ENCODE measurements at regions not wholly inside any gene's neighbourhood (a gene's known extent, or its start where the extent isn't known, plus 50 kb on each side); places are given as distances from the start of the nearest gene placed in this dataset.

DNA sequence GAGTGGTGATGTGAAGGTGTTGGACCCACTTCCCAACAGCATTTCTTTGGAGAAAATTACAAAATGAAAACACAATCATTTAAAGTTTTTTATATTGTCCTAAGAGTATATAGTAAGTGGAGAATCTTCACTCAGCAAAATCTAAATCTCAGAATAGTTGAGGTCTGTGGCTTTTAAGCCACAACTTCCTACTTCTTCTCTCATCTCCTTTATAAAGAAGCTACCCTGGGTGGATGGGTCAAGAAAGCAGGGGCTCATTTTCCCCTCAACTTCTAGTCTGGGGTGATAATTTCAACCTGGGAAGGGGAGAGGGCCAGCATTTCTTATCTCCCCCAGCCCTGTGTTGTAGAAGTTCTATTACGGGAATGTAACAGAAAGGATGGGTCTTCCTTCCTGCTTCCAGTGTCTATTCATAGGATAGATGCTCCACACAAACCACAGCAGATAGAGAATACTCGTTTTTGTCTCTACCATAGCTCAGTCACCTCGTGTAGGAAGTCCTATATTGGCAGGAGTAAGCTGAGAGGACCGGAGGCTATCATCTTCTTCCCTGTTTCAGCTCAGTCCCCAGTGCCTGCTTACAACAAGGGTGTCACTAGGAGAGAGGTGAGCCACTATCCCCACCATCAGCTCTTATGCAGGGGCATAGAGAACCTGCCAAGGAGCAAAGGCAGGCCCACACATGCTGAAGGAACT lies 341.5 kb downstream of the CASP12 start:
- Histone ChIP-seq H3K36me3 (no peaks in the 10 kb centered on the region), H3K9me3 (no peaks in the 10 kb centered on the region), H3K27ac (no peak overlapping the region), H3K4me3 (no peak overlapping the region), H3K4me1 (no peaks in the 10 kb centered on the region), H3K27me3 (no peaks in the 10 kb centered on the region)
- DNase-seq, result no peak
- 57 to 69% methylated on average over 3 of the region's 4 CpGs for WGBS, 2 donors
- TF ChIP-seq CTCF (IDR thresholded peaks at IDR 0.05) (no peak), POLR2A (IDR thresholded peaks at IDR 0.05) (no peak)
- intact Hi-C loops (cut with DNase I), result no loop called here

DNA sequence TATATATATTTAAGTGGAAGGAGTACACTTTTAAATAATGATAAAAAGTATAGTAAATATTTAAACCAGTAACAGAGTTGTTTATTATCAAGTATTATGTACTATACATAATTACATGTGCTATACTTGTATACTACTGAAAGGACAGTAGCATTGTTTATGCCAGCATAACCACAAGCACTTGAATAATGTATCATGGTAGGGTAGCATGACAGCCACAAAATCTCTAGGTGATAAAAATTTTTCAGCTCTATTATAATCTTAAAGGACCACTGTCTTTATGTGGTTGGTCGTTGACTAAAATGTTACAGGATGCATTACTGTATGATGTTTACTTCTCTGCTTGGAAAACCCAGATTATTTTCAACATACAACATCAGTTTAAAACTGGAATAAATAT lies 349.2 kb downstream of the CASP12 start:
- no peak for TF ChIP-seq CTCF (IDR thresholded peaks at IDR 0.05)
- no peak for TF ChIP-seq POLR2A (IDR thresholded peaks at IDR 0.05)
- Histone ChIP-seq H3K9me3 (no peaks in the 10 kb centered on the region), H3K27me3 (no peaks in the 10 kb centered on the region), H3K4me3 (no peak overlapping the region), H3K36me3 (no peaks in the 10 kb centered on the region), H3K4me1 (no peaks in the 10 kb centered on the region), H3K27ac (no peak overlapping the region)
- intact Hi-C loops (cut with DNase I), result no loop called here
- no peak for DNase-seq
- 63 to 67% methylated on average over 1 of the region's 1 CpG for WGBS, 2 donors

DNA sequence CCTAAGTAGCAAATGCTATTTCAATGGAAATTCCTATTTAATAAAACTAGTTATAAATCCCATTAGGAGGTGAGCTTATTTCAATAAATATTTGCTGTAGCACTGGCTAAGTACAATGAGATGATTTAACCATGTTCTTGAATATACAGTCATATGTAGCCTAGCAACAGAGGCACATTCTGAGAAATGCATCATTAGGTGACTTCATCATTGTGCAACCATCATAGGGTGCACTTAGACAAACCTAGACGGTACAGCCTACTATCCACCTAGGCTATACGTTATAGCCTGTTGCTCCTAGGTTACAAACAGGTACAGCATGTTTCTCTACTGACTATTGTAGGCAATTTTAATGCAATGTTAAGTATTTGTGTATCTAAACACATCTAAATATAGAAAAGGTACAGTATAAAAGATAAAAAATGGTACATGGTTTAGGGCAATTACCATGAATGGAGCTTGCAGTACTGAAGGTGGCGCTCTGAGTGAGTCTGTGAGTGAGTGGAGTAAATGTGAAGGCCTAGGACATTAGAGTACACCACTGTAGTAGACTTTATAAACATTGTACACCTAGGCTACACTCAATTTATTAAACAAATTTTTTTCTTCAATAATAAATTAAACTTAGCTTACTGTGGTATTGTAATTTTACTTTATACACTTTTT lies 350.1 kb downstream of the CASP12 start:
- Histone ChIP-seq H3K4me3 (no peak overlapping the region), H3K4me1 (no peaks in the 10 kb centered on the region), H3K27me3 (no peaks in the 10 kb centered on the region), H3K36me3 (no peaks in the 10 kb centered on the region), H3K27ac (no peak overlapping the region), H3K9me3 (no peaks in the 10 kb centered on the region)
- no peak for TF ChIP-seq POLR2A (IDR thresholded peaks at IDR 0.05)
- TF ChIP-seq CTCF (IDR thresholded peaks at IDR 0.05), result peak in 1 of 6 experiments; percentile 4
- WGBS, 2 donors, result 78 to 82% methylated on average over 3 of the region's 3 CpGs
- intact Hi-C loops (cut with DNase I), result no loop called here
- DNase-seq, result no peak

DNA sequence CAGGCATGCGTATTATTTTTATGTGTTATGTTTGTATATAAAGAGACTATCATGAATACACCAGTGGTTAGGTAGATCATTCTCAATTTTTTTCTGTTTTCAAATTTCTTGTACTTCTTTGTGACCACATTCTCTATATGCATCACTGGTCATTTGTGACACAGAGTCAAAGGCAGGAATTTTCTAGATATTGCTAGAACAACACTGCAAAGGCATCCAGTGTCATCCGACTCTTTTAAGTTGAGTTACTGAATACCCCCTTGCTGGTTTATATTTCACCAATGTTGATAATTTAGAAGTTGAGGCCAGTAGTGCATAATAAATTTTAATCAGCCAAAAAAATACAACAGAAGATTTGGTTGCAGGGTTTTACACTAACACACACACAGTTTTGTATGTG lies 351.8 kb downstream of the CASP12 start:
- no peak for DNase-seq
- Histone ChIP-seq H3K9me3 (no peaks in the 10 kb centered on the region), H3K27ac (no peak overlapping the region), H3K36me3 (no peaks in the 10 kb centered on the region), H3K4me1 (no peaks in the 10 kb centered on the region), H3K4me3 (no peak overlapping the region), H3K27me3 (no peaks in the 10 kb centered on the region)
- TF ChIP-seq CTCF (IDR thresholded peaks at IDR 0.05), result no peak
- no peak for TF ChIP-seq POLR2A (IDR thresholded peaks at IDR 0.05)
- 94% methylated on average over 2 of the region's 2 CpGs for WGBS, 2 donors
- intact Hi-C loops (cut with DNase I), result no loop called here

DNA sequence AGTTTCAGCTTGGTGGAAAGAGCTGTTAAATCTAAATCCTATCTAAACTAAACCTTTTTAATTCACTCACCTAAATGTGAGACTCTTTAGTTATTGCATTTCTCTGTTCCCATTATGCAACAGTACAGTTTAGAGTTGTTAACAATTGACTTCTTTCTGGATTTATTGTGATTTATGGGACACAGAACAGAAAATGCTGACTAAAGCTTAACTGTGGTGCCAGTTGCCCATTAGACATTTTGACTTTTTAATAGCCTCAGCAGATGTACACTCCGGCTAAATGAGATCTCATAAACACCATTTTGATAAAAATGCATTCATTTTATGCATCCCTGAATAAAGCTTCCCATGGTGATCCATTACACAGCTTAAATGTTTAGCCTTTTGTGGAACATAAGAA lies 356.6 kb downstream of the CASP12 start:
- no peak overlapping the region for H3K4me3 ChIP-seq
- no peak overlapping the region for H3K27ac ChIP-seq
- no peak for DNase-seq
- H3K9me3 ChIP-seq, result no peaks in the 10 kb centered on the region
- no peaks in the 10 kb centered on the region for H3K36me3 ChIP-seq
- no peaks in the 10 kb centered on the region for H3K4me1 ChIP-seq
- no peaks in the 10 kb centered on the region for H3K27me3 ChIP-seq
- WGBS, 2 donors, result 70 to 89% methylated on average over 1 of the region's 1 CpG
- TF ChIP-seq POLR2A (IDR thresholded peaks at IDR 0.05), result no peak
- no peak for TF ChIP-seq CTCF (IDR thresholded peaks at IDR 0.05)
- intact Hi-C loops (cut with DNase I), result no loop called here
